Stimulated activated CD4-positive, alpha-beta T cell treated with anti-CD3 and anti-CD28 coated beads, Interleukin-12 subunit alpha, Interleukin-12 subunit beta, amount 100 ng/mL, for 48 hours (primary cell): ENCODE measurements at regions not wholly inside any gene's neighbourhood (a gene's known extent, or its start where the extent isn't known, plus 50 kb on each side); places are given as distances from the start of the nearest gene placed in this dataset.

ENCODE experiments used
- DNase-seq, 3 donors: peaks; one replicate each; pipeline ENCODE4 v3.0.0-alpha.2; 2020; ENCODE audit warnings: low read depth in 2 of 3, low spot score in 1 of 3

DNA sequence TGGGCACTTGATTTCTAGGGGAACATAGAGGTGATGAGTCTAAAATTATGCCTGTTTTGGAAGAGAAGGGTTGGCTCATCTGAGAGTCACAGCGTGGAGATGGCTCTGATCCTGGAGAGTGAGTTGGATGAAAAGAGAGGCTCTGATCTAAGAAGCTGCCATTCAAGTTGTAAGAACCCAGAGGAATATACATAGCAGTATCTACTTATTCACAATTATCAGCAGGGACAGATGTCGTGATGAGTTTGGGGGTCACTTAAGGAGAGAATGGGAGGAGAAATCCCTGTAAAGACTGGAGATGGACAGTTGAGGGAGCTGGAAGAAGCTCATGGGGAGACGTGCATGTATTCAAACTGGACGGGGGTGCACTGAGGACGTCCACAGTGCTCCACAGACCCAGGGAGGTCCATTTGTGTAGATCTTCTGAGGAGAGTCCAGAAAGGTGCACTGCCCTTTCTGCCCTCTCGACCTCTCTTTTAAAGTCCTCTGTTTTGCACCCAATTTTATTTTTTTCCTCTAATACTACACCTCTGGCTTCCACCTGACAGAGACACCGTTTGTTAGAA is 124.7 kb upstream of the SSTR4 start:
- no peak for DNase-seq

DNA sequence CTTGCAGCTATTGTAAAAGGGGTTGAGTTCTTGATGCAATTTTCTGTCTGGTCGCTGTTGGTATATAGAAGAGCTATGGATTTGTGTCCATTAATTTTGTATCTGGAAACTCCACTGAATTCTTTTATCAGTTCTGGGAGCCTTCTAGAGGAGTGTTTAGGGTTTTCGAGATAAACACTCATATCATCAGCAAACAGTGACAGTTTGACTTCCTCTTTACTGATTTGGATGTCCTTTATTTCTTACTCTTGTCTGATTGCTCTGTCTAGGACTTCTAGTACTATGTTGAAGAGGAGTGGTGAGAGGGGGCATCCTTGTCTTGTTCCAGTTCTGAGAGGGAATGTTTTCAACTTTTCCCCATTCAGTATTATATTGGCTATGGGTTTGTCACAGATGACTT is 120.8 kb upstream of the SSTR4 start:
- no peak for DNase-seq

DNA sequence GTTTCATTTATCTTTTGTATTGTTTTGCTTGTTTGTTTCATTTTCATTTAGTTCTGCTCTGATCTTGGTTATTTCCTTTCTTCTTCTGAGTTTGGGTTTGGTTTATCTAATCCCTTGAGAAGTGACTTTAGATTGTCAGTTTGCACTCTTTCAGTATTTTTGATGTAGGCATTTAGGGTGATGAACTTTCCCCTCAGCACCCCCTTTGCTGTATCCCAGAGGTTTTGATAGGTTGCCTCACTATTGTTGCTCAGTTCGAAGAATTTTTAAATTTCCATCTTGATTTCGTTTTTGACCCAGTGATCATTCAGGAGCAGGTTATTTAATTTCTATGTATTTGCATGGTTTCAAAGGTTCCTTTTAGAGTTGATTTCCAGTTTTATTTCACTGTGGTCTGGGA is 119.6 kb upstream of the SSTR4 start:
- no peak for DNase-seq

DNA sequence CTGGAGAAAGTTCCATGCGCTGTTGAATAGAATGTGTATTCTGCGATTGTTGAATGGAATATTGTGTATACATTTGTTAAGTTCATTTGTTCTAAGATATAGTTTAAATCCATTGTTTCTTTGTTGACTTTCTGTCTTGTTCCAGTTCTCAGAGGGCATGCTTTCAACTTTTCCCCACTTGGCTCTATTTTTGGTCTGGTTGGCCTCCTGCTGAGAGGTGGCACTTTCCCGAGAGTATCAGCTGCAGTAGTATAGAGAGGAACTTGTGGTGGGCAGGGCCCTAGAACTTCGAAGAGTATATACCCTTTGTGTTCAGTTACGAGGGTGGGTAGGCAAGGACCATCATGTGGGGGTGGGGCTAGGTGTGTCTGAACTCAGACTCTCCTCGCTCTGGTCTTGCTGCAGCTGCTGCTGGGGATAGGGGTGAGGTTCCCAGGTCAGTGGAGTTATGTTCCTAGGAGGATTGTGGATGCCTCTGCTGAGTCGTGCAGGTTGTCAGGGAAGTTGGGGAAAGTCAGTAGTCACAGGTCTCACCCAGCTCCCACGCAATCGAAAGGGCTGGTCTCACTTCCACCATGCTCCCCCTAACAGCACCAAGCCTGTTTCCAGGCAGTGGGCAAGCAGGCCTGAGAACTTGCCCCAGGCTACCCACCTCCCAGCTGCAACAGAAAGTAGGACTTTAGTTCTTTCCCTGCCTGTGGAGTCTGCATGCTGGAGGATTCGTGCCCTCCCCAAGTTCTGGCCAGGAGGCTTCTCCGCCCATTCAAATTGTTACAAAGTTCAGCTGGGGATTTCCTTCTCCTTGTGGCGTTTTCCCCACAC is 118.9 kb upstream of the SSTR4 start:
- no peak for DNase-seq

DNA sequence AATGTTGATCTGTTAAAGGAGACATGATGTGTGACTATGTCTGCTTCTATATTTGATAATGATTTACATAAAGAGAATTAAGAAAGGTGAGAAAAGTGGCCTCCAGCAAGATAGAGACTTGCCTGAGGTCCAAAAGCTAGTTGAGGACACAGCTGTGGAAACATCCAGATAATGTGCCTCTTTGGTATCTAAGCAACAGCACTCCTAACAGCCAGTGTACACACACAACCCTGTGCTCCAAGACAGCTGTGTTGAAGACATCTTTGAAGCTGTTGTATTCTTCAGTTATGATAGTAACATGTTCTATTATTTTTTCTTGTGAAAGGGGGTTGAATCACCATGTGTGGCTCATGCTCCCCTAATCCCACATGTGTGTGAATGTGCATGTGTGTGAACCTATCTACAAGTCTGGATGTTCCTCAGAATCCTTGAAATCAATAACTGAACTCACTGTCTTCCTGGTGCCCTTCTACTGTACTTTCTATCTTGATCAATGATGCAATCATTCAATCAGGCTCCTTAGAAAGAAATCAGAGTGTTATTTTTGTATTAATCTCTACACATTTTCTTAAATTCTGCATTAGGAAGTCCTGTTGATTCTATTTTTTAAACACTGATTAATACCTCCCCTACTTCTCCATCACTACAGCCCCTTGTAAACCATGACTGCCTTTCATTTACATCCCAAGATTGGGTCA is 116.7 kb upstream of the SSTR4 start:
- no peak for DNase-seq

DNA sequence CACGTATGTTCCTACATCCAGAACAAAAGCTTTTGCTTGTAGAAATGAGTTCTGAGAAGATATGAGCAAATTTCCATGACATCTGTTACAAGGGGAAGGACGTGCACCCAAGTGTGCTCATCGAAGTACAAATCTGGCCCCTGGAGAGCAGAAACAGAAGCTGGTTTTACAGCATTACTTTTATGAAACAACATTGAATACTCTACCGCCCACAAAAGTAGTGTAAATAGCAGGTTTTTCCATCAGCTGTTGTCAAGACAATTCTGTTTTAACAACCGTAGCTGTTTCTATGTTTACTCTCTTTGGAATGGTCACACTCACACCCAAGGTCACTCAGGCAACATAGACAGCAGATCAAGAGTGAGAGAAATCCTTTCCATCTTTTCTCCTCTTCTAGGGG is 114.2 kb upstream of the SSTR4 start:
- DNase-seq, result no peak

DNA sequence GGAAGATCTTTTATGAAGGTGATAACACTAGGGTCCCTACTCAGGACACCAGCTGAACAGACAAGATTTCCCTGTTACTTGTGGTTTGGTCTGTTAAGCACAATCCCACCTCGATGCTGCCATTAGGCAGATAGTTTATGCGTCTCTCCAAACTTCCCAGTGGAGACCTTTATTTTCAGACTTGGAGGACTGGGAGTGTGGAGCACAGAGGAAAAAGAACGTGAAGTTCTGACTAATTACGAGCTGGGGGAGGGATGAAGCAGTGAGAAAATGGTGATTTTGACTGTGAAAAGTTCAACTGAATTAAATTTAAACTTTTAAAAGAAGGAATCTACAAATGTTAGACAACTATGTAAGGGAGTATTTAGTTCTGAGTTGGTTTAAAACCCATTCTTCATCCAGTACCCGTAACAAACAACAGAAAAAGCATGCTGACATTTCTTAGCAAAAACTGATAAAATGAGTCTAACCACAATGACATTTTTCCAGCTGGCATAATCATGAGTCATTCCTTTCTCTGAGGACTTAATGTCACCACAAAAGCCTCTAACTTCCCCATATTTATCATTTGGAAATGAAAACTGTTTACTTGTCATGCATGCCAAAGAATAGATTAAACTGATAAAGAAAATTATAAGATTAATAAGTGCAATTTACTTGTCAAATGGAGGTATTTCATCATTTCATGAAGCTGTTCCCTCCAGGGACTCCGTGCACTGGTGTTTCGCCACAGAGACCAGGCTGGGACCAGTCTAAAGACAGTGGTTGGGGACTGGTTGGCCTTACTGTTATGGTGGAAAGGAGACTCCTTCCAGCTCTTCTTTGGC is 113.3 kb upstream of the SSTR4 start:
- DNase-seq, result no peak

DNA sequence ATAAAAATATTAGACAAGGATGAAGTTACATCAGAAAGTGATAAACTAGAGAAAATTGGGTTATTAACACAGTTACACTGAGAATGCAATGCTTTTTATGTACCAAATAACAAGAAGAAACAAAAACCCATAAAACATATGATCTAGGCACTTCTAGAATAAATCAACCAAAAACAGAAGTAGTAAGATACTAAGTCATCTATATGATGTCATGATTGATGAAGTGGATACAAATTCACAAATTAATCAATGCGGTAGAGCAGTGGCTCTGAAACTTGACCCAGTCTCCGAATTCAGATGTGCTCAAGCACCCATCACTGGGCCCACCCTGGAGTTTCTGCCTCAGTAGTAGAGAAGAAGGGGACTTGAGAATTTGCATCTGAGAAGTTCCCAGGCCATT is 112.1 kb upstream of the SSTR4 start:
- no peak for DNase-seq

DNA sequence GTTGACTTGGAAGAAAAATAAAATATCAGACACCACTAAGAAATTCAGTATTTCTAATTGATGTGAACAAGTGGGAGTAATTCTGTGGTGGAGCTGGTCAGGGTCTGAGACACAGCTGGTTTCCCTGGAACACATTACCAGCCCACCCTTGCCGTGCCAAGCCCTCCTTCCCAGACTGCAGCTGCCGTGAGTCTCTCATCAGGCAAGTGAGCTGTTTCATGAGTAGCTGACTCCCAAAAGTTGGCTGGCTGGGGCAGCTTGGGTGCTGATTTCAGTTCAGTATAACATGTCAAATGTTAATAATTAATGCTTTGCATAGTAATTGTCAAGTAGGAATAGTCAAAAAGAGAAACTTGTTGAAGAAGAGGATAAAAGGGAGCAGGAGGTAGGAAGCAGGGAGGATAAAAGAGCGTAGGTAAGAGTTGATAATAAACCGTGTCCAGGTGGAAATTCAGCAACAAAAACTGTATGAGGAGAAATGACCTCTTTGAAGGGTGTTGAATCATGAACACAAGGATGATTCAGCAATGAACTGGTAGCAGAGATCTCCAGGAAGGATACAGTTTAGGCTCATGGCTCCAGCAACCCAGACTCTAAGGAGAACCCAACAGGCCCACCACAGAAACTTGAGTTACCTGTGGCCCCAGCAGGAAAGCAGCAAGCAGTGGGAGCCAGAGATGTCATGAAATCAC is 110.9 kb upstream of the SSTR4 start:
- DNase-seq, result no peak

DNA sequence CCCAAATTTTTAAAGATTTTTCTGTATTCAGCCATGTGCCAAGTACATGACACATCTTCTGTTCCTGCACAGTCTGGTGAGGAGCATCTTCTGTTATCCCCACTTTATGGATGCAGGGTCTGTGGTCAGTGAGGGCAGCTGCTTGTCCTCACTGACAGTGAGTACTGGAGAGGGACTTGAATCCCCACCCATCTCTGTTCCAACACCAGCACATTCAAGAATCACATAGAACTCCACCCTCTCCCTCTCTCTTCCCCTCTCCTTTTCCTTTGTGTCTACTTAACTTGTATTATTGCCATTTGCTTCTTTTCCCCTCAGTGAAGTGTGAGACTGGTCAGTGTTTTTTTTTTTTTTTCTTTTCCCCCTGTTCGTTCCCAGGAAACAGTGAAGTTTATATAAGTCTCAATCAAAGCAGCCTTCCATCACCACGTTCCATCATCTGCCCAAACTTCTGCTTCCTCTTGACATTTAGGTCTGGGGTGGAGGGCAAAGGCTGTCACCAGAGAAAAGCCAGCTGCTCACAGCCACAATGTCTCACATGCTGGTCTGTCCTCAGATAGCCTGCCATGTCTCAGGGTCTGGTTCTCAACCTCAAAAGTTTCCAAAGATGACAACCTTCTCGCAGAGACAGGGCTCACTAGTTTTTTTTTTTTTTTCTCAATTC is 110.0 kb upstream of the SSTR4 start:
- no peak for DNase-seq

DNA sequence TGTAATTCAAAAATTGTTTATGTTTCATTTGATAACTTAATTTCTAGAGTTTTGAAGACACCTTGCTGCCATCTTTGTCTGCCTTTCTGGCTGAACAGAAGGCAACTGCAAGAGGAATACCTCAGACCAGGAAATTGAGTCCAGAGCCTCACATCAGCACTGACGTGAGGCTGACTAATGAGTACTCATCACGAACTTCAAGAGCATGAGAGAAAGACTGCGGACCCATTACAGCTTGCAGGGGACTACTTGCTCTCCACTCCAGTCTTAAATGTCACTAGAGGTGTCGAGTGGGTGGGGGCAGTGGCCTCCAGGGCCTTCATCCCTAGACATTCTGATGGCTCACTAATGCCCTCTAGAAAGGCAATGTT is 109.5 kb upstream of the SSTR4 start:
- no peak for DNase-seq

DNA sequence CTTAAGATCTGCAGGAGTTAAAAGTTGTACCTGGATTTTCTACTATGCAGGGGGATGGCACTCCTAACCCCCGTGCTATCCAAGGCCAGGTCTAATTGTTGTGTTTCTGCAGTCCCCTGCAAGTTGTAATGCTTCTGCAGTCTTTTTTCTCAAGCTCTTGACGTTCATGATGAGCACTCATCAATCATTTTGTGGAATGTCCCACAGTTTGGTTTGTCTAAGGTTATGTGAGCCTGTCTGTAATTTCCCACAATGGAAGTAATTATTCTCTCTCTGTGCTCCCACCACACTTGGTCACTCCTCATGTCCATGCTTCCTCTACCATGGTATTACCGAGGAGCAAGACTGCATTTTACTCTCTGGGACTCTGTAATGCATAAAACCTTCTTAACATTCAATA is 107.6 kb upstream of the SSTR4 start:
- DNase-seq, result no peak

DNA sequence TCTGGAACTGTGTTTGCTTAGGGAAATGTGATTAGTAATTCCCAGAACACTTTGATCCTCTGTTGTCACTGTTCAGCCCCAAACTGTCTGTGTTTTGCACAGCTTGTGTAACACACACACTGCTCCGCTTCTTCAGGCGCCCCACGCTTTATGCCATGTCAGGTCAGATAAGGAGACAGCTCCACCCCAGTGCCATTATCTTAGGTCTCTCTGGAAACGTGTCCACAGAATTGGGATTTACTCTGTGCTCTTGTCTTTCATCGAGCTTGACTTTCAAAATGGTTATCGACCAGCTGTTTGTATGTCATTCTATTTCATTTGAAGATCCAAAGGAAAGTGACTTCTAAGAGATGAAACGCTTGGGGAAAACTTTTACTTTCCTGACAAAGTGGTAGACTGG is 106.4 kb upstream of the SSTR4 start:
- no peak for DNase-seq

DNA sequence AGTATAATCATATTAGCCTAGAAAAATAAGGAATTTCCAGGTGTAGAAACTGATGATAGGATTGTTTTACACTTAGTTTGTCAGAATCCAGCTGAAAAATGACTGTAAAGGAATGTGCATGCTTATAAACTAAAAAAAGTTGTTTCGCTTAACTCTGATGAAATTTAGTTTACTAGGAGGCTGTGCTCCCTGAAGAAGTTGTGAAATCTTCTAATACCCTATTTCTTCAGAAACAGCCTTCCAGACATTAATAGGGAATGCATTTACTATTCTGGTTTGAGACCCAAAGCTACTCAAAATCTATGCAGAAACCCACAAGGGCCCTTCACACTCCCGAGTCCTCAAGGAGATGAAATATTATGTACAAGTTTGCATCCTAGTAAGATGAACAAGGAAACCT is 105.5 kb upstream of the SSTR4 start:
- DNase-seq, result no peak

DNA sequence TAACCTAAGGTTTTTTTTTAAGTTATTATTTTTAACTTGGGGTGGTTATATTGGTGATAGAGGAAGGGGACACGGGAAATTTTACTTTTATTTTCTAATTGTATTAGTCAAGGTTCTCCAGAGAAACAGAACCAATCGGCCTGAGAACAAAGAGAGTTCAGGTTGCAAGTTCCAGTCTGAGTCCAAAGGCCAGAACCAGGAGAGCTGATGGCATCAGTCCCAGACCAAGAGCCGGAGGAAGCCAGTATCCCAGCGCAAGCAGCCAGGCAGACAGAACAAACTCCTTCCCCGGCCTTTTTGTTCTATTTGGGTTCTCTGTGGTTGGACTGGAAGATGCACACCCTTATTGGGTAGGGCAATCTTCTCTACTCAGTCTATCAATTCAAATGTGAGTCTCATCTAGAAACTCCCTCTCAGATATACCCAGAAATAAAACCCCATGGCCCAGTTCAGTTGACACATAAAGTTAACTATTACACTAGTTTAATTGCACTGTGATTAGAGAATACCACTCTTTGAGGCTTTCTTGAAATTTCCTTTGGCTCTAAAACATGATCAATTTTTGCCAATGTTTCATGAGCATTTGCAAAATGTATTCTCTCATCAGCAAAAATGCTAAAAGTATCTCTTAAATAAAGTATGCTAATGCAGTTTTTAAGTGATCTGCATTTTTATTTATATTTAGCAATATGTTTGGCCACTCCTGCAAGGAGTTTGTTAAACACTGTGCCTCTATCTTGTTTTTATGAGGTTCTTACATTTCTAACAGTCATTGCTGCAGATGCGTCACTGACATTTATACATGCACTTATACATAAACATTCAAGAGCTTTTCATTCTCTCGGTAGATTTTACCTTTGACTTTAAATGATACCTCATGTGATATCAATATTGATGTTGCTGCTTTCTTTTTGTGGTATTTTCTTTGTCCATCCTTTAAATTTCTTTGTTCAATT is 103.2 kb upstream of the SSTR4 start:
- DNase-seq, result no peak

DNA sequence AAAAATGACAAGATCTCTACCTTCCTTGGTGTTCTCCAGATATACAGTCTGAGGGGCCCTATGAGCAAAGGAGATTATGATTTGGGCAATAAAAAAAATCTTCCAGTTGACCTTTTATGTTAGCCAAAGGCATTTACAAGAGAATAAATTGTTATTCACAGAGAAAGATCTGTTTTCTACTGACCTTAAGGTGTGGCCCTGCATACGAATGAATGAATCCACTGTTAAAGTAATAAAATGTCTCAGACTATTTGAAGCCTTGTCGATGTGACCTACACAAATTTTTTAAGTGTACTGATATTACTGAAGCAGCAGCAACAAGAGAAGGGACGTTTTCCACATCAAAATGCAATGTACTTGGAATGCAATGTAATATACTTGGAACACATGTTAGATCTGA is 95.9 kb upstream of the SSTR4 start:
- no peak for DNase-seq

DNA sequence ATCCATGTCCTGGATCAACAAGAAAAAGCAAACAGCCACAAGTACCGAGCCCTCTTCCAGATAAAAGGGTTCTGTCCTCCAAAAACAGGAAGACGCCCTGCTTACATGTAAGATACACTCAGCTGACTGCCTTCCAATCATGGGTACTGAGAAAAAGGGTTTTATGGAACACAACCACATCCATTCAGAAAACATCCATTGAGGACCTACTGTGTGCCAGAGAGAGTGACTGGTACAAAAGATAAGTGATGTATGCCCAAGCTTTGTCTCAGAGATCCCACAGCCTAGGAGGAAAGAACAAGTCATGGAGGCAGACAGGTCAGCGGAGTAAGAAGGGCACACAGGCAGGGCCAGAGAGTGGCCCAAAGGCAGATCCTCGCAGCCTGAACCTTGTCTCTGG is 94.8 kb upstream of the SSTR4 start:
- no peak for DNase-seq

DNA sequence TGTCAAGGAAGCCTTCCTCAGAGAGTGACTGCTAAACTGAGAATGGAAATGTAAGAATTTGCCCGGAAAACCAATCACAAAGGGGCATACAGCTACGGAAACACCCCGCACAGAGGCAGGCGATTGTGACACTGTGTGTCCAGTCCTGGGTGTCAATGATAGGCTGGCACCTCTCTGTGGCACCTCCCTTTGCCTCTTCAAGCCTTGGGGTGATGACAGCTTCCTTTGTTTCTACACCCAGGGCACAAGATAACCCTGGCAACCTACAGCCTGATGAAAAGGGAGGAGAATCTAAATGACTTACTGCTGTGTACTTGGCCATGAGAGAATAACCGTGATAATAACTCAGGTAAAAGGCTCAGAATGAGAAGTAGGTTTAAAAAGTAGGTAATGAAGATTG is 93.6 kb upstream of the SSTR4 start:
- no peak for DNase-seq

DNA sequence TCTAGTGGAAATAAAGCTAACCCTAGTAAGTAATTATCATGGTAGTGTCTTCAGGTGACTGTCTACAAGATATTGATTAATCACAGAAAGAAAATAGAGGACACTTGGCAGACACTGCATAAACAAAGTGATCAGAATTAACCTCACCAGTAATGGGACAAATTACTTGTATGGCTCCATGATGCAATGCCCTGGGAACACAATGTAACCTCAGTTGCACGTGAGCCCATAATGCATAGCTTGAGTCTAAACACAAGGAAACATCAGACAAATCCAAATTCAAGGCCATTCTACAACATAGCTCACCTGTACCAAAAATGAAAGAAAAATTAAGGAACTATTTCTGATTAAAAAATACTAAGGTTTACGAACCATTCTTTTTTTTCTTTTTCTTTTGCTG is 92.4 kb upstream of the SSTR4 start:
- no peak for DNase-seq

DNA sequence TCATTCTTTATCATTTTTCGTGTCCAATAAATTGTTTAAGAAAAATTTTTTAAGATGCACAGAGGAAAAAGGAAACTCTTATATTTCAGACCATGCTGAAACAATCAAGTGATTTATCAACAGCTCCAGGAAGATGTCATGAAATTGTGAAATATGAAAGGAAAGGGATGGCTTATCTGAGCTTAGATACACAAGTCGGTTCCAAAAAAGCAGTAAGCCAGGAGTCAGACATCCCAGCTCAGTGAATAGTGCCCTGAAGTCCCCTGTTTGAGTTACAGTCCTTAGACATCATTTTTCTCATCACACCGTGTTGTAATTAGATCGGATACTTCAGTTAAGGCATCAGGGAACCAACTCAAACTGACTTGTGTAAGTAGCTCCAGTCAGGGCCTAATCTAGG is 91.0 kb upstream of the SSTR4 start:
- no peak for DNase-seq
